NCI-H82 treated with DMSO at 0.1 percent for 48 hours (cell line): ENCODE measurements at regions not wholly inside any gene's neighbourhood (a gene's known extent, or its start where the extent isn't known, plus 50 kb on each side); places are given as distances from the start of the nearest gene placed in this dataset.
"Not testable (repeated sequence)": the region's sequence is repeated elsewhere in the genome, so short reads cannot be mapped to it uniquely, and the experiment has no call there.

ENCODE experiments used
- DNase-seq: peaks from one replicate; lab custom pipeline; 2025; ENCODE audit not compliant: unreplicated experiment; lab: John Stamatoyannopoulos, UW

GRCh38 chr16:60414613-60415012 lies 1621.6 kb downstream of the CDH8 start:
- DNase-seq: no peak

- no peak for DNase-seq
Measured at GRCh38 chr16:60413969-60414368, 1622.3 kb downstream of the CDH8 start.

GRCh38 chr16:60407606-60408005 lies 1628.6 kb downstream of the CDH8 start:
- DNase-seq: no peak

GRCh38 chr16:60407034-60407433 lies 1629.2 kb downstream of the CDH8 start:
- DNase-seq: no peak

- no peak for DNase-seq
Measured at GRCh38 chr16:60405286-60405685, 1631.0 kb downstream of the CDH8 start.

- DNase-seq: no peak
Measured at GRCh38 chr16:60404401-60404800, 1631.8 kb downstream of the CDH8 start.

DNA sequence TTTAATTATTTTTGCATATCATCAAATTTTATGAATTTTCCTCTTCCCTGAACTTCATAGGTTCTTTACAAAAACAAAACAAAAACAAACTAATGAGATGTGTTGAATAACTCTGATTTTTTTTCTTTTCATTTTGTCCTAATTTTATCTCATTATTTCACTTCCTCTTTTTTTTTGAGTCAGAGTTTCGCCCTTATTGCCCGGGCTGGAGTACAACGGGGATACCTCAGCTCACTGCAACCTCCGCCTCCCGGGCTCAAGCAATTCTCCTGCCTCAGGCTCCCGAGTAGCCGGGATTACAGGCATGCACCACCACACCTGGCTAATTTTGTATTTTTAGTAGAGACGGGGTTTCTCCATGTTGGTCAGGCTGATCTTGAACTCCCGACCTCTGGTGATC lies 1633.3 kb downstream of the CDH8 start:
- DNase-seq: not testable (repeated sequence)

DNA sequence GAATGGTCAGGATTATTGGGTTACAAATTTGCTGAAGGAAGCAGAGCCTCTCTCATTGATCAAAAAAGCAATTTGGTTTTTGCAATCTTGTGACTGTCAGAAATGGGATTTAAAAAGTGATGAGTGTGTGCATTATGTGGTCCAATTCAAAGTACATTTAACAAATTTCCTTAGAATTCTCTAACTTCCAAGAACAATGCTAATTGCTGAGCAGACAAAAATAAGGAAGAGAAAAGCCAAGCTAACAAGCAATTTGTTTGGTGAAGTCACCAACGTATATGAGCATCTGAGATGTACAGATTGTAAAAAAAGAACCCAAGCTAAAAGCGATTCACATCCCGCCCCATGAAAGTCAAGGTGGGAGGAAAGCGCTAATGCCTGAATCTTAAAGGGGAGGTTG lies 1643.9 kb downstream of the CDH8 start:
- DNase-seq: no peak

DNA sequence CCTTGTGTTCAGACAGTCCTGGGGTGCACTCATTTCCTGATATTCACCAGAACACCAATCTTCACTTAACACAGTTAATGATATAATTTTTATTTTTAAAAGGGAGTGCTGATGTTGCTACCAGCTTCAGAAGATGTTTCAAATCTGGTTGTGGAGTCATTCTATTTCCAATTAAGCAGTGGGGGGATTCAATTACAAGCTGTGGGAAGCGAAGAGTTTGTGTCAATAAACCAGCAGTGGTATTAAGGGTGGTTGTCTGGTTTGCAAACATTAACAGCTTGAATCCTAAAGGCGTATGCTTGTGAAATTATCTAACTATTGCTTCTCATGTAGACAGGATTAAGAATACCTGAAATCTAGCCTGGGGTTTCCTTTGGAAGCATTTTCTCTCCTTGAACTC lies 1637.5 kb upstream of the GOT2 start:
- no peak for DNase-seq

DNA sequence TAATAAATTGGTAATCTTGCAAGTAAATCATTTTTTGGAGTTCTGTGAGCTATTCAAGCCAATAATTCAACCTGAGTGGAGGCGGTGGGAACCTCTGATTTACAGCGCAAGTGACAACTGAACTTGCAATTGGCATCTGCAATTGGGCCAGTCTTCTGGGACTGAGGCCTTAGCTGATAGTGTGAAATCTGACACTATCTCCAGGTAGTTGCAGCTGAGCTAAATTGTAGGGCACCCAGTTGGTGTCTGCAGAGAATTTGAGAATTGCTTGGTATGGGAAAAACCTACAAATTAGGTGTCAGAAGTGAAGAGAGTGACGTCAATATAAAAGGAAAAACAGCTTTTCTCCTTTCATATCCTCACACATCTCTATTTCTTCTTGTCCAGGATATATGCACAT lies 1633.6 kb upstream of the GOT2 start:
- no peak for DNase-seq

DNA sequence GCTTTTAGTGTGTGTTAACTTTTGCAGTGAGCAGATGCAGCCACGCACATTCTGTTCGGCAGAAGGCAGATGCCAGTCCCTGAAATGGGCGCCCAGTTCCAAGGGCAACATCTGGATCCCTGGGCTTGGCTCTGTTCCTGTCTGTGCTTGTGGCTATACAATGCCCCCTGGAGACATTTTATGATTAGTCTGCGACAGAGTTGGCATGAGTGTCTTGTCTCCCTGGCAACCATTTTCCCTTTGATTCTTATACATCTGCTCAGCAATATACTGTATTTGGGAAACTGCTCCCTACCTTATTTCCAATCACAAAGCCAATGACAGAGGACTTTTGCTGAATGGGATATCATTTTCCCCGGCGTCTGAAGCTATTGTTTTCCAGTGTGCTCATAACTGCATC lies 1629.5 kb upstream of the GOT2 start:
- DNase-seq: no peak

- not testable (repeated sequence) for DNase-seq
Measured at GRCh38 chr16:60359866-60360265, 1625.8 kb upstream of the GOT2 start.

GRCh38 chr16:60359412-60359811 lies 1625.3 kb upstream of the GOT2 start:
- DNase-seq: not testable (repeated sequence)

GRCh38 chr16:60357876-60358522 lies 1623.9 kb upstream of the GOT2 start:
- DNase-seq: not testable (repeated sequence)

DNA sequence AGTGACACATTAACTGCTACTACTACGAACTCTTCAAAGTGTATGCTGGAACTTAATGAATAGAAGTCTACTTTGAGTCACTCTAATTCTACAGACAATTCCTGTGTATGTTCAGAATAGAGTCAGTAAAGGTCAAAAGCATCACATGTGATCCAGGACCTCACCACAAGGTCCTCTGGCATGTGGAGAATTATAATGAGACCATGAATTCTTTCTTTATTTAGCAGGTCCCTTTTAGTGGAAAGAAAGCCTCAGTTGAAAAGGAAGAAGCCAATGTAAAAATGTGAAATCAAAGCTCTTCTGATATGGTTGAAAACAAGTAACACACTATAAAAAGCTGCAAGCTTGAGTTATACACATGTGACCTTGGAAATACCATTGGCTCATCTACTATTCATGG lies 1612.1 kb upstream of the GOT2 start:
- DNase-seq: no peak

DNA sequence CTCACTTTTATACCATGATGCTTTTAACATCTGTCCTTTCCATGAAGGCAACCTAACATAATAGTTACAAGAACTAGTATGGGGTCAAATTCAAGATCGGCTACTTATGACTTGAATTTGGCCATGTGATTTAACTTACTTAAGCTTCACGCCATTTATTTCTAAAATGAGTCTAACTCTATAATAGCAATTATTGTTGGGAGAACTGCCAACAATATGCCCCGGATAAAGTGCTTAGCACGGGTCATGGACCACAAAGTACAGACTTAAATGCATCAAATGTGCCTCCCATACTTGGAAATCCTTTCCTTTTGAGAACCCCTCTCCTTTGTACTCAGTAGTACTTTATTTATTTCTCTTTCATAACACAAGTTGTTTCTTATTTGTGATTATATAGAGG lies 1603.6 kb upstream of the GOT2 start:
- no peak for DNase-seq

DNA sequence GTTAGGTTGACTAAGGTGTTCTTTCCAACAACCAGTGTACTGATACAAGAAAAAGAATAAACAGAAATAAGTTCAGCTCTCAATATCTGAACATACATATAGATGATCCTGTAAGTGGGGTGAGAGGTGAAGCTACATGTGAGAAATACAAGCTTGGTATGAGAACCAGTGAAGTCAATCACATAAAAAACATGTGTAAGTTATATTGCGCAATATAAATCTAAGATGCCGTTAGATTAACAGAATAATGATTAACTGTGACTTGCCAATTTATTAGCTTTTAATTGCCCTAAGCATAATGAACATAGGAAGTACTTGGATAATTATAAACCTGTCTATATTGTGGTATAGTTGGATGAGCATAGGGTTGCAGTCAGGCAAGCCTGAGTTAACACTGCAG lies 1597.1 kb upstream of the GOT2 start:
- DNase-seq: no peak

DNA sequence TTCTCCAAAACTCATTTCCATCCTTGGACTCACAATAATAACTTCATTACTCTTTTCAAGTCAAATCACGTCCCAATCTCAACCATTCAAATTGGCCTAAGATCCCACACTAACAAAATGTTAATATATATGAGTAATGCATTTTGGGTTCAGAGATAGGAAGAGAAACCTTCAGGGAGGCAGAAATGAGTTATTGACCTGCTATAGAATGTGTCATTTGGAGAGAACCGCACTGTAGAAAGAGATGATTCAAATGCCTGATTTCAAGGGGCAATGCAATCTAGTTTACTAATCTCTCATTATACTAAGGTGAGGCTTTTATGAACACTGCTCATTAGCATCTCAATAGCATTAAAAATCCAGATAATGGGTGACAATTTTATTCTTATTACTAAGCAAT lies 1595.0 kb upstream of the GOT2 start:
- DNase-seq: no peak

GRCh38 chr16:60328152-60328551 lies 1594.0 kb upstream of the GOT2 start:
- no peak for DNase-seq

- DNase-seq: no peak
Measured at GRCh38 chr16:60318486-60318885, 1584.4 kb upstream of the GOT2 start.

GRCh38 chr16:60310846-60311445 lies 1576.8 kb upstream of the GOT2 start:
- DNase-seq: no peak

- no peak for DNase-seq
Measured at GRCh38 chr16:60304720-60305119, 1570.6 kb upstream of the GOT2 start.

DNA sequence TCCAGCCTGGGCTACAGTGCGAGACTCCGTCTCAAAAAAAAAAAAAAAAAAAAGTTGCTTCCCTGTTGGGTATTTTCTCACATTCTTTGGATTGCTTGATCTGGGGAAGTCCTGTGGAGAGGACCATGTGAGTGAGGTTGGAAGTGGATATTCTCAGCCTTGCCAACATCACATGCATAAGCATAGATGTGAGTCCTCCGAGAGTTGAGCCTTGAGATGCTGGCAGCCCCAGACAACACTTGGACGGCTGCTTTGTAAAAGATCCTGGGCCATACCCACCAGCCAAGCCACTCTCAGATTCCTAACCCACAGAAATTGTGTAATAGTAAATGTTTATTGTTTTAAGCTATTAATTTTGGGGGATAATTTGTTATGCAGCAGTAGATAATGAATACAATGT lies 1570.0 kb upstream of the GOT2 start:
- no peak for DNase-seq
